Neural cell (in vitro differentiated cells): ENCODE measurements at regions not wholly inside any gene's neighbourhood (a gene's known extent, or its start where the extent isn't known, plus 50 kb on each side); places are given as distances from the start of the nearest gene placed in this dataset.

Source experiments
- H2AFZ ChIP-seq: fragments of 200-600, 300-800 bp; sonication (generic), shearing (Covaris generic); 2 replicates; pipeline ENCODE4 v1.6.0; 2014; ENCODE audit warnings: low read depth, mild to moderate bottlenecking, antibody characterized with exemption, low read length, moderate library complexity
- H3F3A ChIP-seq: fragments of 200-600 bp; shearing (Covaris generic); 2 replicates; pipeline ENCODE4 v1.6.1; 2016; ENCODE audit warnings: mild to moderate bottlenecking, moderate library complexity, mixed read lengths, antibody characterized with exemption, low read length; ENCODE audit not compliant: insufficient read depth, poor library complexity, severe bottlenecking
- H3K27ac ChIP-seq: fragments of 200-600, 300-800 bp; sonication (generic), shearing (Covaris generic); 2 replicates; pipeline ENCODE4 v1.5.1; 2014; ENCODE audit warnings: mild to moderate bottlenecking, low read length, moderate library complexity
- H3K27me3 ChIP-seq: fragments of 300-800, 200-600 bp; sonication (generic), shearing (Covaris generic); 2 replicates; pipeline ENCODE4 v1.6.0; 2014; ENCODE audit warnings: mild to moderate bottlenecking, low read depth, low read length, moderate library complexity; ENCODE audit not compliant: insufficient read depth
- H3K36me3 ChIP-seq: fragments of 300-800, 200-600 bp; sonication (generic), shearing (Covaris generic); 2 replicates; pipeline ENCODE4 v1.5.1; 2014; ENCODE audit warnings: mild to moderate bottlenecking, antibody characterized with exemption, low read length, moderate library complexity; ENCODE audit not compliant: insufficient read depth
- H3K4me2 ChIP-seq: fragments of 300-800, 200-600 bp; sonication (generic), shearing (Covaris generic); 2 replicates; pipeline ENCODE4 v1.6.0; 2014; ENCODE audit warnings: mild to moderate bottlenecking, low read length
- H3K4me3 ChIP-seq: fragments of 300-800, 200-600 bp; sonication (generic), shearing (Covaris generic); 2 replicates; pipeline ENCODE4 v1.5.1; 2014; ENCODE audit warnings: mild to moderate bottlenecking, low read length, moderate library complexity
- H3K79me2 ChIP-seq: fragments of 200-600 bp; shearing (Covaris generic); replicated peaks from 2 replicates; pipeline ENCODE4 v1.6.0; 2014; ENCODE audit warnings: mild to moderate bottlenecking, low read length, moderate library complexity; ENCODE audit not compliant: insufficient read depth
- H3K9ac ChIP-seq: fragments of 300-800, 200-600 bp; sonication (generic), shearing (Covaris generic); 2 replicates; pipeline ENCODE4 v1.6.1; 2016; ENCODE audit warnings: mild to moderate bottlenecking, low read length, mixed read lengths
- H3K9me2 ChIP-seq: fragments of 200-600 bp; shearing (Covaris generic); 2 replicates; pipeline ENCODE4 v1.6.1; 2016; ENCODE audit warnings: mild to moderate bottlenecking, low read length, mixed read lengths; ENCODE audit not compliant: insufficient read depth
- H3K9me3 ChIP-seq: fragments of 200-600, 300-800 bp; sonication (generic), shearing (Covaris generic); 2 replicates; pipeline ENCODE4 v1.6.1; 2016; ENCODE audit warnings: mild to moderate bottlenecking, mixed run types, low read length, moderate library complexity, mixed read lengths
- H4K20me1 ChIP-seq: fragments of 200-600 bp; shearing (Covaris generic); 2 replicates; pipeline ENCODE4 v1.6.1; 2016; ENCODE audit warnings: mild to moderate bottlenecking, mixed run types; ENCODE audit not compliant: insufficient read depth
- CTCF ChIP-seq: fragments of 450-650 bp; IDR thresholded peaks from 2 replicates; pipeline ENCODE4 v1.5.1; 2014; ENCODE audit warnings: antibody characterized with exemption, mild to moderate bottlenecking, moderate library complexity; ENCODE audit not compliant: poor library complexity, severe bottlenecking
- EP300 ChIP-seq: fragments of 450-650 bp; conservative IDR thresholded peaks from 2 replicates; pipeline ENCODE4 v1.6.1; 2014; ENCODE audit warnings: antibody characterized with exemption, mild to moderate bottlenecking, moderate library complexity; ENCODE audit not compliant: poor library complexity, severe bottlenecking
- EZH2 ChIP-seq: fragments of 200-600, 300-800 bp; shearing (Covaris generic), sonication (generic); IDR thresholded peaks from 2 replicates; pipeline ENCODE4 v1.6.1; 2014; ENCODE audit warnings: antibody characterized with exemption, low read length, borderline replicate concordance, mild to moderate bottlenecking; ENCODE audit not compliant: insufficient read depth, poor library complexity, severe bottlenecking
- MXI1 ChIP-seq: fragments of 450-650 bp; conservative IDR thresholded peaks from 2 replicates; pipeline ENCODE4 v1.6.1; 2014; ENCODE audit warnings: antibody characterized with exemption, mild to moderate bottlenecking; ENCODE audit not compliant: poor library complexity, severe bottlenecking
- POLR2AphosphoS5 ChIP-seq: IDR thresholded peaks from 2 replicates; pipeline ENCODE4 v1.6.1; 2012
- RAD21 ChIP-seq: fragments of 450-650 bp; conservative IDR thresholded peaks from 2 replicates; pipeline ENCODE4 v1.6.1; 2014; ENCODE audit warnings: antibody characterized with exemption, mild to moderate bottlenecking, moderate library complexity
- SMC3 ChIP-seq: fragments of 450-650 bp; conservative IDR thresholded peaks from 2 replicates; pipeline ENCODE4 v1.6.1; 2014; ENCODE audit warnings: antibody characterized with exemption, mild to moderate bottlenecking, moderate library complexity; ENCODE audit not compliant: poor library complexity
- TAF1 ChIP-seq: IDR thresholded peaks from 2 replicates; pipeline ENCODE4 v1.6.1; 2012; ENCODE audit warnings: low read depth
- TF ChIP-seq, protein P1 (sequence below): IDR thresholded peaks from 2 replicates; pipeline ENCODE4 v1.6.1; 2012; ENCODE audit warnings: borderline replicate concordance

GRCh38 chr19:31589109-31589508 is 239.9 kb upstream of the TSHZ3 start:
- H3K4me3 ChIP-seq = no peak overlapping the region
- no peak overlapping the region for H3K9ac ChIP-seq
- no peaks in the 10 kb centered on the region for H3K79me2 ChIP-seq
- H3K36me3 ChIP-seq = no peaks in the 10 kb centered on the region
- H3K27me3 ChIP-seq = no peaks in the 10 kb centered on the region
- H3F3A ChIP-seq = no peaks in the 10 kb centered on the region
- no peaks in the 10 kb centered on the region for H3K9me3 ChIP-seq
- no peak overlapping the region for H3K27ac ChIP-seq
- H2AFZ ChIP-seq = no peak overlapping the region
- no peaks in the 10 kb centered on the region for H3K9me2 ChIP-seq
- no peak overlapping the region for H3K4me2 ChIP-seq
- TF ChIP-seq RAD21 (no peak), TAF1 (no peak), MXI1 (no peak), SMC3 (no peak), POLR2AphosphoS5 (no peak), EZH2 (no peak), EP300 (no peak), CTCF (no peak)
- TF ChIP-seq, protein P1, sequence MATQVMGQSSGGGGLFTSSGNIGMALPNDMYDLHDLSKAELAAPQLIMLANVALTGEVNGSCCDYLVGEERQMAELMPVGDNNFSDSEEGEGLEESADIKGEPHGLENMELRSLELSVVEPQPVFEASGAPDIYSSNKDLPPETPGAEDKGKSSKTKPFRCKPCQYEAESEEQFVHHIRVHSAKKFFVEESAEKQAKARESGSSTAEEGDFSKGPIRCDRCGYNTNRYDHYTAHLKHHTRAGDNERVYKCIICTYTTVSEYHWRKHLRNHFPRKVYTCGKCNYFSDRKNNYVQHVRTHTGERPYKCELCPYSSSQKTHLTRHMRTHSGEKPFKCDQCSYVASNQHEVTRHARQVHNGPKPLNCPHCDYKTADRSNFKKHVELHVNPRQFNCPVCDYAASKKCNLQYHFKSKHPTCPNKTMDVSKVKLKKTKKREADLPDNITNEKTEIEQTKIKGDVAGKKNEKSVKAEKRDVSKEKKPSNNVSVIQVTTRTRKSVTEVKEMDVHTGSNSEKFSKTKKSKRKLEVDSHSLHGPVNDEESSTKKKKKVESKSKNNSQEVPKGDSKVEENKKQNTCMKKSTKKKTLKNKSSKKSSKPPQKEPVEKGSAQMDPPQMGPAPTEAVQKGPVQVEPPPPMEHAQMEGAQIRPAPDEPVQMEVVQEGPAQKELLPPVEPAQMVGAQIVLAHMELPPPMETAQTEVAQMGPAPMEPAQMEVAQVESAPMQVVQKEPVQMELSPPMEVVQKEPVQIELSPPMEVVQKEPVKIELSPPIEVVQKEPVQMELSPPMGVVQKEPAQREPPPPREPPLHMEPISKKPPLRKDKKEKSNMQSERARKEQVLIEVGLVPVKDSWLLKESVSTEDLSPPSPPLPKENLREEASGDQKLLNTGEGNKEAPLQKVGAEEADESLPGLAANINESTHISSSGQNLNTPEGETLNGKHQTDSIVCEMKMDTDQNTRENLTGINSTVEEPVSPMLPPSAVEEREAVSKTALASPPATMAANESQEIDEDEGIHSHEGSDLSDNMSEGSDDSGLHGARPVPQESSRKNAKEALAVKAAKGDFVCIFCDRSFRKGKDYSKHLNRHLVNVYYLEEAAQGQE = no peak
- no peaks in the 10 kb centered on the region for H4K20me1 ChIP-seq

GRCh38 chr19:31591258-31591657 is 242.0 kb upstream of the TSHZ3 start:
- Histone ChIP-seq H3K4me2 (no peak overlapping the region), H3K36me3 (no peaks in the 10 kb centered on the region), H3F3A (no peaks in the 10 kb centered on the region), H4K20me1 (no peaks in the 10 kb centered on the region), H3K9me2 (no peaks in the 10 kb centered on the region), H3K9ac (no peak overlapping the region), H3K9me3 (no peaks in the 10 kb centered on the region), H3K79me2 (no peaks in the 10 kb centered on the region), H3K27ac (no peak overlapping the region), H3K27me3 (no peaks in the 10 kb centered on the region), H3K4me3 (no peak overlapping the region), H2AFZ (no peak overlapping the region)
- no peak for TF ChIP-seq EZH2
- TF ChIP-seq EP300 = no peak
- TF ChIP-seq RAD21 = no peak
- no peak for TF ChIP-seq TAF1
- no peak for TF ChIP-seq POLR2AphosphoS5
- TF ChIP-seq MXI1 = no peak

DNA sequence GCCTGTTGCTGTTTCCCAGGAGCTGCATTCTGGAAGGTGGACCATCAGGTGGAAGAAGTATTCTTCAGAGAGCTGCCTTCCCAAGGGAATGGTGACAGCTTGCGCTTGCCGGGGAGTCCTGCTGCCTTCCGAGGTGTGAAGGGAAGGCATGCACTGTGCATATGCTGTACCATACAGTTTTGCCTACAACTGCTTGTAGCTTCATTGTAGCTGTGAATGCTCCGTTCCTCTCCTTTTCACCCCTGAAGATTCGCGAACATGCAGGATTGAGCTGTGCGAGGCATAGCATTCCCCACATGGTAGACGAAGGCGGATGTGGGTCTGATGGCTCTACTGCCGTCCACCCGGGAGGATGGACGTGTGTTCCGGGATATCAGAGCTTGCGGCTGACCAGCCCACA is 243.2 kb upstream of the TSHZ3 start:
- TF ChIP-seq EP300 (no peak), POLR2AphosphoS5 (no peak), RAD21 (no peak), EZH2 (no peak)
- TF ChIP-seq, protein P1 = no peak
- no peak overlapping the region for H3K4me2 ChIP-seq
- no peaks in the 10 kb centered on the region for H3F3A ChIP-seq
- H3K27ac ChIP-seq = no peak overlapping the region
- H3K27me3 ChIP-seq = no peaks in the 10 kb centered on the region
- H3K36me3 ChIP-seq = no peaks in the 10 kb centered on the region
- H3K9ac ChIP-seq = no peak overlapping the region
- no peak overlapping the region for H3K4me3 ChIP-seq
- H2AFZ ChIP-seq = no peak overlapping the region
- H3K9me2 ChIP-seq = no peaks in the 10 kb centered on the region
- no peaks in the 10 kb centered on the region for H4K20me1 ChIP-seq
- H3K9me3 ChIP-seq = no peaks in the 10 kb centered on the region
- no peaks in the 10 kb centered on the region for H3K79me2 ChIP-seq
